GM13977 (cell line): ENCODE measurements at regions not wholly inside any gene's neighbourhood (a gene's known extent, or its start where the extent isn't known, plus 50 kb on each side); places are given as distances from the start of the nearest gene placed in this dataset.

Source experiments
- DNase-seq: peaks from one replicate; pipeline ENCODE4 v3.0.0; 2012; ENCODE audit warnings: low spot score
- CTCF ChIP-seq: IDR thresholded peaks from 2 replicates; pipeline ENCODE4 v1.5.1; 2012; ENCODE audit warnings: mild to moderate bottlenecking, control low read depth; ENCODE audit not compliant: insufficient read depth; ENCODE audit errors: extremely low read depth, missing control alignments
- in situ Hi-C: fragments of 300-500 bp; cut with MboI; formaldehyde crosslinking; loops from one replicate; pipeline ENCODE4 v1.12.0; 2022; ENCODE audit warnings: low sequenced_read_pairs, low pct_unique_long_range_greater_than_20kb, mixed read lengths, inconsistent platforms; ENCODE audit not compliant: unreplicated experiment

GRCh38 chr2:17101091-17101490 is 417.1 kb downstream of the RAD51AP2 start:
- DNase-seq = no peak

GRCh38 chr2:17095340-17095739 is 422.9 kb downstream of the RAD51AP2 start:
- no peak for TF ChIP-seq CTCF
- DNase-seq = no peak
- in situ Hi-C loops = no loop called here

More at GRCh38 chr2:17101091-17101490, 417.1 kb downstream of the RAD51AP2 start:
- in situ Hi-C loops = no loop called here
- no peak for TF ChIP-seq CTCF

GRCh38 chr2:17093712-17094111 is 424.5 kb downstream of the RAD51AP2 start:
- no peak for DNase-seq

GRCh38 chr2:17086990-17087389 is 421.4 kb upstream of the CYRIA start:
- in situ Hi-C loops = no loop called here
- no peak for TF ChIP-seq CTCF
- DNase-seq = no peak

More at GRCh38 chr2:17093712-17094111, 424.5 kb downstream of the RAD51AP2 start:
- in situ Hi-C loops = no loop called here
- no peak for TF ChIP-seq CTCF

- in situ Hi-C loops = no loop called here
- DNase-seq = no peak
- TF ChIP-seq CTCF = no peak
These were observed 420.0 kb upstream of the CYRIA start for GRCh38 chr2:17085546-17086202.

GRCh38 chr2:17084877-17085276 is 419.2 kb upstream of the CYRIA start:
- in situ Hi-C loops = no loop called here
- TF ChIP-seq CTCF = no peak
- DNase-seq = no peak
